ENCODE measurements at regions not wholly inside any gene's neighbourhood (a gene's known extent, or its start where the extent isn't known, plus 50 kb on each side); places are given as distances from the start of the nearest gene placed in this dataset.

DNA sequence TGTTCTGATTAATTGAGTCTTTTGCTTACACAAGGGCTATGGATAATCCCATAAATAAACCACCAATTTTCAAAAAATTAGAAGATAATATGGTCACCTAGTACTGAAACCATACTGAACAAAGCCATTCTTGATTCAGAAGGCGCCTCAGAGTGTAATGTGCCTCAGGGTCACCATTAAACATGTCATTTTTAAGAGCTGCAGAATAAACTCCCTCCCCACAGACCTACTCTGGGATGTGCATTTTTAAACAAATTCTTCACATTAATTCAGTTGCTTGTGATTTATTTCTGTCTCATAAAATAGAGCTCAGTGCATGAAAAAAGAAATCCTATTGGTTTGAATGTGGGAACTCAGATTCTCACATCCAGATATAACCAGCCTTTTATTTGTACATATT lies 202.1 kb upstream of the HEY2 start:
- Histone ChIP-seq H3K9me2 (no peaks in the 10 kb centered on the region), H3K27ac (ENCODE audit: low read depth in 2 of 2, low read length in 1 of 2) (no peak overlapping the region), H3K79me2 (ENCODE audit: insufficient read depth) (no peaks in the 10 kb centered on the region), H3K36me3 (replicated peaks in 1 of 2; ENCODE audit: control insufficient read depth in 1 of 2, insufficient read depth in 2 of 2, low read length in 1 of 2) (no peaks in the 10 kb centered on the region), H4K20me1 (ENCODE audit: insufficient read depth) (no peaks in the 10 kb centered on the region), H3F3A (replicated peaks; ENCODE audit: insufficient read depth) (no peaks in the 10 kb centered on the region), H3K9ac (no peak overlapping the region), H2AFZ (ENCODE audit: low read depth) (no peak overlapping the region), H3K9me3 (no peaks in the 10 kb centered on the region), H3K4me2 (no peak overlapping the region), H3K4me3 (ENCODE audit: low read depth in 2 of 2, low read length in 1 of 2) (no peak overlapping the region), H3K27me3 (ENCODE audit: insufficient read depth) (no peaks in the 10 kb centered on the region), H3K4me1 (ENCODE audit: control insufficient read depth in 1 of 2, insufficient read depth in 2 of 2, low read depth in 1 of 2, low read length in 1 of 2) (no peaks in the 10 kb centered on the region)
- ChIA-PET POLR2A (no interaction called here), CTCF (interaction anchor here (1.4 kb wide), 1 partner anchor 207 kb away, joined by 4 read pairs; no protein-coding TSS in a partner anchor)
- no peak for TF ChIP-seq RXRA (IDR thresholded peaks at IDR 0.05; ENCODE audit: borderline replicate concordance, low read depth)
- TF ChIP-seq RAD21 (IDR thresholded peaks at IDR 0.05; ENCODE audit: low read length) = no peak
- TF ChIP-seq EZH2phosphoT487 (IDR thresholded peaks at IDR 0.05; ENCODE audit: borderline replicate concordance, low read depth) = no peak
- no peak for TF ChIP-seq TCF12 (IDR thresholded peaks at IDR 0.05)
- TF ChIP-seq MXI1 (IDR thresholded peaks at IDR 0.05; ENCODE audit: low read depth, low read length) = no peak
- TF ChIP-seq, protein P1, sequence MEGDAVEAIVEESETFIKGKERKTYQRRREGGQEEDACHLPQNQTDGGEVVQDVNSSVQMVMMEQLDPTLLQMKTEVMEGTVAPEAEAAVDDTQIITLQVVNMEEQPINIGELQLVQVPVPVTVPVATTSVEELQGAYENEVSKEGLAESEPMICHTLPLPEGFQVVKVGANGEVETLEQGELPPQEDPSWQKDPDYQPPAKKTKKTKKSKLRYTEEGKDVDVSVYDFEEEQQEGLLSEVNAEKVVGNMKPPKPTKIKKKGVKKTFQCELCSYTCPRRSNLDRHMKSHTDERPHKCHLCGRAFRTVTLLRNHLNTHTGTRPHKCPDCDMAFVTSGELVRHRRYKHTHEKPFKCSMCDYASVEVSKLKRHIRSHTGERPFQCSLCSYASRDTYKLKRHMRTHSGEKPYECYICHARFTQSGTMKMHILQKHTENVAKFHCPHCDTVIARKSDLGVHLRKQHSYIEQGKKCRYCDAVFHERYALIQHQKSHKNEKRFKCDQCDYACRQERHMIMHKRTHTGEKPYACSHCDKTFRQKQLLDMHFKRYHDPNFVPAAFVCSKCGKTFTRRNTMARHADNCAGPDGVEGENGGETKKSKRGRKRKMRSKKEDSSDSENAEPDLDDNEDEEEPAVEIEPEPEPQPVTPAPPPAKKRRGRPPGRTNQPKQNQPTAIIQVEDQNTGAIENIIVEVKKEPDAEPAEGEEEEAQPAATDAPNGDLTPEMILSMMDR (IDR thresholded peaks at IDR 0.05) = no peak
- no peak for TF ChIP-seq GABPA (IDR thresholded peaks at IDR 0.05; ENCODE audit: low read depth)
- no peak for TF ChIP-seq FOXM1 (IDR thresholded peaks at IDR 0.05; ENCODE audit: low read depth)
- no peak for TF ChIP-seq RFX5 (IDR thresholded peaks at IDR 0.05; ENCODE audit: low read length)
- TF ChIP-seq EP300 (IDR thresholded peaks at IDR 0.05; ENCODE audit: borderline replicate concordance in 1 of 2, low read depth in 1 of 2, low read length in 1 of 2) = no peak
- no peak for DNase-seq
- WGBS (ENCODE audit: low lambda C conversion rate) = 6% methylated on average over 1 of the region's 1 CpG

DNA sequence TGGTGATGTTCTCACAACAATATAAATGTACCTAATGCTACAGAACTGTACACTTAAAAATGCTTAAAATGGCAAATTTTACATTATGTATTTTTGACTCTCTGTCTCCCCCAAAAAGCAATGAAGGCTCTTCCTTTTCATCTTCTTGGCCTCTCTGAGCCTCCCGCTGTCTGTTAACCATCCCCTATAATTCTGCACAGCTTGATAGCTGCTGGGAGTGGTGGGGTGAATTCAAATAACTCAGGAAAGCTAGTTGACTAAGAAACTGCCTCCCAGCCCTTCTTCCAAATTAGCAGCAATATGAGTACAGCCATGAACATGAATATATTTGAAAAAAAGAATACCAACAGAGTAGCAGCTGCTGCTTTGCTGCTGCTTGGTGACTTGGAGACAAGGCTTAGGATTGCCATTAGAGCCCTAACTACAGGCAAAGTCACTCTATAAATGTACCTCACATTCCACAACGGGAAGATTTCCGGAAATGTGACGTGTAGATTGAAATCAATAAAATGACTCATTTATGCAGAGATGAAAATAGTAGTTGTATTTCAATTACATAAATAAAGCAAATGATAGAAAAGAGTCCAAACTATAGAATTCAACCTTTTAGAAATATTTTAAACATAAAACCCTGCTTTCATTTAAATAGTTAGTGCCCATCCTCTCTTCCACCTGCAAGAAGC lies 200.1 kb upstream of the HEY2 start:
- Histone ChIP-seq H3K9me2 (no peaks in the 10 kb centered on the region), H4K20me1 (ENCODE audit: insufficient read depth) (no peaks in the 10 kb centered on the region), H3K27me3 (ENCODE audit: insufficient read depth) (no peaks in the 10 kb centered on the region), H3K36me3 (replicated peaks in 1 of 2; ENCODE audit: control insufficient read depth in 1 of 2, insufficient read depth in 2 of 2, low read length in 1 of 2) (no peaks in the 10 kb centered on the region), H3K4me2 (no peak overlapping the region), H3K4me3 (ENCODE audit: low read depth in 2 of 2, low read length in 1 of 2) (no peak overlapping the region), H3K4me1 (ENCODE audit: control insufficient read depth in 1 of 2, insufficient read depth in 2 of 2, low read depth in 1 of 2, low read length in 1 of 2) (no peaks in the 10 kb centered on the region), H3K9me3 (no peaks in the 10 kb centered on the region), H2AFZ (ENCODE audit: low read depth) (no peak overlapping the region), H3K27ac (ENCODE audit: low read depth in 2 of 2, low read length in 1 of 2) (no peak overlapping the region), H3K79me2 (ENCODE audit: insufficient read depth) (no peaks in the 10 kb centered on the region), H3K9ac (no peak overlapping the region), H3F3A (replicated peaks; ENCODE audit: insufficient read depth) (no peaks in the 10 kb centered on the region)
- POLR2A ChIA-PET = no interaction called here
- no peak for DNase-seq
- CTCF ChIA-PET = no interaction called here
- WGBS (ENCODE audit: low lambda C conversion rate) = under 1% methylated on average over 4 of the region's 4 CpGs
- TF ChIP-seq, protein P2, sequence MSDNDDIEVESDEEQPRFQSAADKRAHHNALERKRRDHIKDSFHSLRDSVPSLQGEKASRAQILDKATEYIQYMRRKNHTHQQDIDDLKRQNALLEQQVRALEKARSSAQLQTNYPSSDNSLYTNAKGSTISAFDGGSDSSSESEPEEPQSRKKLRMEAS (IDR thresholded peaks at IDR 0.05; ENCODE audit: low read depth) = no peak
- no peak for TF ChIP-seq CHD2 (IDR thresholded peaks at IDR 0.05; ENCODE audit: low read length, partially characterized antibody)
- TF ChIP-seq RFX5 (IDR thresholded peaks at IDR 0.05; ENCODE audit: low read length) = no peak
- no peak for TF ChIP-seq POLR2AphosphoS5 (IDR thresholded peaks at IDR 0.05; ENCODE audit: low read depth, low read length)
- no peak for TF ChIP-seq NRF1 (IDR thresholded peaks at IDR 0.05; ENCODE audit: low read depth, low read length)
- TF ChIP-seq RCOR1 (IDR thresholded peaks at IDR 0.05; ENCODE audit: low read length) = no peak
- no peak for TF ChIP-seq YY1 (IDR thresholded peaks at IDR 0.05; ENCODE audit: low read depth)
- no peak for TF ChIP-seq TCF12 (IDR thresholded peaks at IDR 0.05)
- TF ChIP-seq MXI1 (IDR thresholded peaks at IDR 0.05; ENCODE audit: low read depth, low read length) = no peak
- no peak for TF ChIP-seq SIN3A (IDR thresholded peaks at IDR 0.05; ENCODE audit: borderline replicate concordance, low read depth, low read length)
- no peak for TF ChIP-seq FOSL2 (IDR thresholded peaks at IDR 0.05; ENCODE audit: borderline replicate concordance, low read depth)
- TF ChIP-seq EZH2phosphoT487 (IDR thresholded peaks at IDR 0.05; ENCODE audit: borderline replicate concordance, low read depth) = no peak
- TF ChIP-seq, protein P3, sequence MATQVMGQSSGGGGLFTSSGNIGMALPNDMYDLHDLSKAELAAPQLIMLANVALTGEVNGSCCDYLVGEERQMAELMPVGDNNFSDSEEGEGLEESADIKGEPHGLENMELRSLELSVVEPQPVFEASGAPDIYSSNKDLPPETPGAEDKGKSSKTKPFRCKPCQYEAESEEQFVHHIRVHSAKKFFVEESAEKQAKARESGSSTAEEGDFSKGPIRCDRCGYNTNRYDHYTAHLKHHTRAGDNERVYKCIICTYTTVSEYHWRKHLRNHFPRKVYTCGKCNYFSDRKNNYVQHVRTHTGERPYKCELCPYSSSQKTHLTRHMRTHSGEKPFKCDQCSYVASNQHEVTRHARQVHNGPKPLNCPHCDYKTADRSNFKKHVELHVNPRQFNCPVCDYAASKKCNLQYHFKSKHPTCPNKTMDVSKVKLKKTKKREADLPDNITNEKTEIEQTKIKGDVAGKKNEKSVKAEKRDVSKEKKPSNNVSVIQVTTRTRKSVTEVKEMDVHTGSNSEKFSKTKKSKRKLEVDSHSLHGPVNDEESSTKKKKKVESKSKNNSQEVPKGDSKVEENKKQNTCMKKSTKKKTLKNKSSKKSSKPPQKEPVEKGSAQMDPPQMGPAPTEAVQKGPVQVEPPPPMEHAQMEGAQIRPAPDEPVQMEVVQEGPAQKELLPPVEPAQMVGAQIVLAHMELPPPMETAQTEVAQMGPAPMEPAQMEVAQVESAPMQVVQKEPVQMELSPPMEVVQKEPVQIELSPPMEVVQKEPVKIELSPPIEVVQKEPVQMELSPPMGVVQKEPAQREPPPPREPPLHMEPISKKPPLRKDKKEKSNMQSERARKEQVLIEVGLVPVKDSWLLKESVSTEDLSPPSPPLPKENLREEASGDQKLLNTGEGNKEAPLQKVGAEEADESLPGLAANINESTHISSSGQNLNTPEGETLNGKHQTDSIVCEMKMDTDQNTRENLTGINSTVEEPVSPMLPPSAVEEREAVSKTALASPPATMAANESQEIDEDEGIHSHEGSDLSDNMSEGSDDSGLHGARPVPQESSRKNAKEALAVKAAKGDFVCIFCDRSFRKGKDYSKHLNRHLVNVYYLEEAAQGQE (IDR thresholded peaks at IDR 0.05; ENCODE audit: low read depth, low read length) = no peak
- TF ChIP-seq, protein P4, sequence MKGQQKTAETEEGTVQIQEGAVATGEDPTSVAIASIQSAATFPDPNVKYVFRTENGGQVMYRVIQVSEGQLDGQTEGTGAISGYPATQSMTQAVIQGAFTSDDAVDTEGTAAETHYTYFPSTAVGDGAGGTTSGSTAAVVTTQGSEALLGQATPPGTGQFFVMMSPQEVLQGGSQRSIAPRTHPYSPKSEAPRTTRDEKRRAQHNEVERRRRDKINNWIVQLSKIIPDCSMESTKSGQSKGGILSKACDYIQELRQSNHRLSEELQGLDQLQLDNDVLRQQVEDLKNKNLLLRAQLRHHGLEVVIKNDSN (IDR thresholded peaks at IDR 0.05; ENCODE audit: borderline replicate concordance, low read depth) = no peak
- no peak for TF ChIP-seq RXRA (IDR thresholded peaks at IDR 0.05; ENCODE audit: borderline replicate concordance, low read depth)
- TF ChIP-seq GABPA (IDR thresholded peaks at IDR 0.05; ENCODE audit: low read depth) = no peak
- no peak for TF ChIP-seq FOXM1 (IDR thresholded peaks at IDR 0.05; ENCODE audit: low read depth)
